HAP-1 (cell line): ENCODE measurements at regions not wholly inside any gene's neighbourhood (a gene's known extent, or its start where the extent isn't known, plus 50 kb on each side); places are given as distances from the start of the nearest gene placed in this dataset.

Source experiments
- DNase-seq, 2 experiments: peaks; one replicate each; pipeline ENCODE4 v3.0.0-alpha.2; 2016 to 2020; ENCODE audit warnings: low spot score in 2 of 2
- H3K27me3 ChIP-seq: fragments of 250-450 bp; sonication (Bioruptor Pico); 2 replicates; pipeline ENCODE4 v1.5.1; 2020; ENCODE audit warnings: low read depth, mild to moderate bottlenecking, moderate library complexity
- H3K36me3 ChIP-seq: fragments of 250-450 bp; sonication (Bioruptor Pico); replicated peaks from 2 replicates; pipeline ENCODE4 v1.5.1; 2020; ENCODE audit warnings: mild to moderate bottlenecking
- H3K4me1 ChIP-seq: fragments of 250-450 bp; sonication (Bioruptor Pico); 2 replicates; pipeline ENCODE4 v1.5.1; 2020; ENCODE audit warnings: mild to moderate bottlenecking
- H3K4me3 ChIP-seq: fragments of 250-450 bp; sonication (Bioruptor Pico); 2 replicates; pipeline ENCODE4 v1.5.1; 2020; ENCODE audit warnings: mild to moderate bottlenecking, moderate library complexity
- H3K9me3 ChIP-seq: fragments of 250-450 bp; sonication (Bioruptor Pico); 2 replicates; pipeline ENCODE4 v1.5.1; 2020; ENCODE audit warnings: mild to moderate bottlenecking, moderate library complexity
- in situ Hi-C: fragments of 300-500 bp; cut with MboI; formaldehyde crosslinking; loops from 3 replicates; pipeline ENCODE4 v1.14.3; 2020; ENCODE audit warnings: low sequenced_read_pairs, inconsistent platforms, mixed read lengths

GRCh38 chr12:92197815-92198214, 52.2 kb upstream of the BTG1 start:
- no peaks in the 10 kb centered on the region; the same call in 1 of the 2 replicates for H3K27me3 ChIP-seq
- H3K9me3 ChIP-seq: no peaks in the 10 kb centered on the region
- in situ Hi-C loops: no loop called here
- no peak overlapping the region for H3K4me3 ChIP-seq
- no peak for DNase-seq
- no peaks in the 10 kb centered on the region for H3K36me3 ChIP-seq
- no peaks in the 10 kb centered on the region for H3K4me1 ChIP-seq

GRCh38 chr12:92196368-92196767, 50.7 kb upstream of the BTG1 start:
- Histone ChIP-seq H3K9me3 (no peaks in the 10 kb centered on the region), H3K4me1 (no peaks in the 10 kb centered on the region), H3K36me3 (no peaks in the 10 kb centered on the region), H3K27me3 (no peaks in the 10 kb centered on the region; the same call in 1 of the 2 replicates), H3K4me3 (no peak overlapping the region)
- no peak for DNase-seq
- in situ Hi-C loops: no loop called here
